ENCODE measurements at regions not wholly inside any gene's neighbourhood (a gene's known extent, or its start where the extent isn't known, plus 50 kb on each side); places are given as distances from the start of the nearest gene placed in this dataset.

- no peak for FAIRE-seq
Measured at GRCh38 chr9:106623558-106623957, 239.4 kb upstream of the ZNF462 start.

GRCh38 chr9:106625259-106625789 lies 237.6 kb upstream of the ZNF462 start:
- FAIRE-seq, result no peak

- FAIRE-seq, result no peak
Measured at GRCh38 chr9:106626936-106627335, 236.0 kb upstream of the ZNF462 start.

GRCh38 chr9:106632621-106633020 lies 230.3 kb upstream of the ZNF462 start:
- FAIRE-seq, result no peak

DNA sequence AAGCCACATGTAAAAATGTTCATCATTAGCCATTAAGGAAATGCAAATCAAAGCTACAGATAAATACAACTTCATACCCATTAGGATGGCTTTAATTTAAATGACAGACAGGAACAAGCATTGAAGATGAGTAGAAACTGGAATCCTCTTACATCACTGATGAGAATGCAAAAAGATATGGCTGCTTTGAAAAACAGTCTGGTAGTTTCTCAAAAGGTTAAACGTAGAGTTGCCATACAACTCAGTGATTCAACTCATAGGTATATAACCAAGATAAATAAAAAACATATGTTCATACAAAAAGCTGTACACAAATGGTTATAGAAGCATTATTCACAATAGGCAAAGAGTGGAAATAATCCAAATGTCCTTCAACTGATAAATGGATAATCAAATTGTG lies 228.8 kb upstream of the ZNF462 start:
- FAIRE-seq, result no peak

- FAIRE-seq, result no peak
Measured at GRCh38 chr9:106634641-106635040, 228.3 kb upstream of the ZNF462 start.

DNA sequence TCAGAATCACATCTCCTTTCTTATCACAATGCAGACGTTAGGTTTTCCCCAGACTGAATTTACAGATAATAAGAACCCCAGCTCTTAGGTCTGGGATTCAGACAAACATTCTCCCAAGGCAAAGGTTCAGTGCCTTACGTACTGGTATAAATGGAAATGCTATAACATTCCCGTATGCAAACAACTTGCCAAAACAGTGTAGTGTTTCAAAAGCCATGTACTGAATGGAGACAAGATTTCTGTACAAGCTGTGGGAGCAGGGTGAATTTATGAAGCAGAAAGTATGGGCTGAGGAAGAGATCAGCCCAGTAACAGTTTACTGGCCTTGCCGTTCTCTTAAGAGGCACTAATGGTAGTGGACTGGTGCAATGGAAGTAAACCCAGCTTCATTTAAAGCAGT lies 225.5 kb upstream of the ZNF462 start:
- no peak for FAIRE-seq

DNA sequence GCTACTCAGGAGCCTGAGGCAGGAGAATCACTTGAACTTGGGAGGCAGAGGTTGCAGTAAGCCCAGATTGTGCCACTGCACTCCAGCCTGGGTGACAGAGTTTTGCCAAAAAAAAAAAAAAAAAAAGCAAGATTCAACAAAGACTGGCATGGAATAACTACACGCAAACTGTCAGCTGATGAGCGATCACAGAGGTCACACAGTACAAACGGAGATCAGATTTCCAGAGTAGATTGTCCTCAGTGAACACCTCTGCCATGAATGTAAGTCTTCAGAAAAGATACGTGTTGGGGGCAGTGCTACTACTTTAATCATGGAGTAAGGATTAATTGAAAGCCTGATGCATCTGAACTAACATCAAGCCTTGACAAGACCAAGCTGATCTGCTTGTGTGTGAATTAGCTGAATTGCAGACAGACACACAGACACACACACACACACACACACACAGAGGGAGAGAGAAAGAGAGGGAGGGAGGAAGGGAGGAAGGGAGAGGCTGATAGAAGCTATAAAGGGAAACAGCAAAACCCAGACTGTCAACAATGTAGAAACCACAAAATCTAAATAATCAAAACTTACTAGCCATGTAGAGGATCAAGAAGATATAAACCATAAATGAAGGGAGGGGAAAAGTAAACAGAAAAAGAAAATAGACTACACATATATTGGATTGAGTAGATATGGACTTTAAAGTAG lies 222.9 kb upstream of the ZNF462 start:
- FAIRE-seq, result no peak

GRCh38 chr9:106643211-106643930 lies 219.6 kb upstream of the ZNF462 start:
- FAIRE-seq, result no peak

DNA sequence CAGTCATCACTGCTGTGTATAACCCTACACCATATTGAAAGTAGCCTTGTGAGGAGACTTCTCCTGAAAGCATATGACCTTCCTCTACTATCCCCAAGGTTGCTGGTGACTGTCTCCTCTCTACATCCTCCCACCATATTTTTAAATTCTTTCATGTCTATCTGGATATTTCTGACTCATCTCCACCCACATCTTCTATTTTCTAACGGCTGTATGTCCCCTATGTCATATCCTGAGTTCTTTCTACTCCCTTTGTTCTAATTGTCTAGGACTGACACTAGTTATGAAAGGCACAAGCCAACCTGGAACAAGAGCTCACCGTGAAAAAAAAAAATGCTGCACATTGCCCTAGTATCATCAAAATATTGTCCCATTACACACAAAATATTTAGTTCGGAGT lies 218.3 kb upstream of the ZNF462 start:
- no peak for FAIRE-seq

- FAIRE-seq, result peak; percentile 97
Measured at GRCh38 chr9:106648799-106649198, 214.2 kb upstream of the ZNF462 start.

GRCh38 chr9:106649664-106650063 lies 213.3 kb upstream of the ZNF462 start:
- FAIRE-seq, result no peak

DNA sequence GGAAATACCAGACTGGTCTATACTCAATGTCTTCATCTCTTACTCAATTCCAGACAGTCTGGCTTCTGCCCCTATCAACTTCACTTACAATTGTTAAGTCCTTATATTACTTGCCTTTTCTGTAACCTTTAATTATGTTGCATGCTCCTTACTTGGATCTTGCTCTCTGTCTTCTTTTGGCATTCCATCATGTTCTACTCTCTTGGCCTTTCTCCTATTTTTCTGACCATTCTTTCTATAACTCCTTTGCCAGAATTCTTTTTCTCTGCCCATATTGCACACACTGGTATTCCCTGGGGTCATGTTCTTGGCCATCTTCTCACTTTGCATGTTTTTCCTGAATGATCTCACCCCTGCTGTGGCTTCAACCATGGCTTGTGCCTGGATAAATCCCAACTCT lies 209.8 kb upstream of the ZNF462 start:
- no peak for FAIRE-seq

- no peak for FAIRE-seq
Measured at GRCh38 chr9:106655966-106656365, 207.0 kb upstream of the ZNF462 start.

DNA sequence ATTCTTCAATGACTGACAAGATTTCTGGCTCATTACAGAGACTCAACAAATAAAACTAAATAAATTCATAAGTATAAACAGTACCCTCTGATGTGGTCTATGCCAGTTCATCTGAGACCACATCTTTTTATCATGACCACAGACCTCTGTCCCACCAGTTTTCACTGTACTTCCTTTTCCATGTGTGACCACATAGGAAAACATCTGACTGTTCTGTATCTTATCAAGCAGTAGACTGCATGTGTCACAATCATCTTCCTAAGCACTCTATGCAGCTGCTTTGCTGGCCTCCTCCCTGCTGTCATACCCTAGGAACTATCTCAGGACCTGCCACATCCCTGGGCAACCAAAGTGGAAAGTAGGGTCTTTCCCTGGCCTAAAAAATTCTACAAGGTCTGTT lies 205.0 kb upstream of the ZNF462 start:
- no peak for FAIRE-seq

DNA sequence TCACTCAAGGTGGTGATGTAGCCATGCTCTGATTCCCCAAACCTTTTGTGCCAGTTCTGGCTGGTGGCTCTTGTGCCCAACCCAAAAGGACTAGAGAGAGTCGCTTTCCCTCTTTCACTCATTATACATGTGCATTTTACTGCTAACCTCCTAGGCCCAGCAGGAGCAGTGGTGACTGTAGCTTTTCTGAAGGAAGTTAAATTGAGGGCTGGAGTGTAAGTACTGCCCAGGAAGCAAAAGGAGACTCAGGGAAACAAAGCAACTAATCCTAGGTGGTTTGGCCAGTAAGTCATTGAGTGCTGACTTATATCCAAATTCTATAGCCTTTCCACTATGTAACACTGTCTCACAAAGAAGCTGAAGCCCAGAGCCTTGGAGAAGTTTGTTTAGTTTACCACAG lies 194.4 kb upstream of the ZNF462 start:
- FAIRE-seq, result no peak

DNA sequence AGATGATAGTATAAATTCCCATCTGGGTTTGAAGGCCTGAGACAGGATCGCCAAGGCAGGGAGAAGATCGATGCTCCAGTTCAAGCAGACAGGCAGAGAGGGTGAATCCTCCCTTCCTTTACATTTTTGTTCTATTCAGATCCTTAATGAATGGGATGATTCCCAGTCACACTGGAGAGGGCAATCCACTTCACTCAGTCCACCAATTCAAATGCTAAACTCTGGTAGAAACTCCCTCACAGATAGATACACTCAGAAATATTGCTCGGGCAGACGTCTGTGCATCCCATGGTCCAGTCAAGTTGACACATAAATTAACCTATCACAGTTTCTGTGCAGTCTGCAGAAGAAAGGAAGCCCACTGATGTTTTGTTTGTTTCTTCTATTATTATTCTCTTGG lies 193.1 kb upstream of the ZNF462 start:
- no peak for FAIRE-seq

GRCh38 chr9:106670418-106670817 lies 192.5 kb upstream of the ZNF462 start:
- FAIRE-seq, result no peak

DNA sequence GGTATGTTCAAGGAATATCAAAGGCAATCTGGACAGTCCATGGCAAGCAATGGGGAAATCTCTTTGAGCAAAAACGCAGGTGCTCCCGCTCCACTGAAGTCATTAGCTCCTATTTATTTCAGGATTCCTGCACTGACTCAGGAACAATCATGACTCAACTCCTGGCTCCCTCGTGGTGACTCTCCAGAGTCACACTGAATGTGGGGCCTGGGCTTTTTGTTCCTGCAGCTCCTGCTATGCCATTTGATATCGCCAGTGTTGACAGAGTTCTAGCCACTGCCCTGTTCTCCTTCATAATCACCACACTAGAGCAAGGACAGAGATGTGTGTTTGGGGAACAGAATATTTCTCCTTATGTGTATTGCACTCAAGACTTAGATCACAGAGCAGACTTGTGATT lies 187.2 kb upstream of the ZNF462 start:
- no peak for FAIRE-seq

GRCh38 chr9:106677374-106677773 lies 185.6 kb upstream of the ZNF462 start:
- FAIRE-seq, result no peak

DNA sequence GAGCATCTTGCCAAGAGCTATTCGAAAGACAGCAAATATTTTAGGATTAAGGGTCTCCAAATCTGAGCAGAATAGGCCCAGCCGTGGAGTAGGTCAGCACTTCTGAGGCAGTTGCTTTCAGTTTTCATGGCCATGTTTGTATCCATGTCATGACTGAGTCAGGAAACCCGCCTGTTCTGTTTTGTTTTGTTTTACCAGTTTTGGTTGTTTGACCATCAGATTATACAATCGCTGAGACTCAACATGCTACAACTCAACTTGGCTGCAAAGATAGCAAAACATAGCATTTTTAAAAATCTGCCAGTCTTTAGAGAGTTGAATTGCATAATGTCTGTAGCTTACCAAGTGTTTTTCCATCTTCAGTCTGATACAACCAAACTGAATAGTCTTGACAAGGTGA lies 185.1 kb upstream of the ZNF462 start:
- no peak for FAIRE-seq

DNA sequence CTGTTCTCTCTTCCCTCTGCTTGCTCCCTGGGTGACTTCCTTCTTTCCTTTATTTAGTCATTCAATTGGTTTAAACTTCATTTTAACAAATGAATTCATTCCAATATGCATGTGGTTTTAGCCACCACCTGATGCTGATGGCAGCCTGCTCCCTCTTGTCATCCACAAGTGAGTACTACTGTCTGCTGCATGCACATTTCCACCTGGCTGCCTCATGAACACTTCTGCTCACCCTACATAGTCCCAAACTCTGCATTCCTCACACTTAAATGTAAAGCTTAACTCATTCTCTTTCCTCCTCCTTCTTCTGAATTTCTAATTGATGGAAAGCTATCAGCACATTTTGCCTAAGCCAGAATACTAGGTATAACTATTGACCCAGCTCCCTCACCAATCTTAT lies 184.7 kb upstream of the ZNF462 start:
- no peak for FAIRE-seq

DNA sequence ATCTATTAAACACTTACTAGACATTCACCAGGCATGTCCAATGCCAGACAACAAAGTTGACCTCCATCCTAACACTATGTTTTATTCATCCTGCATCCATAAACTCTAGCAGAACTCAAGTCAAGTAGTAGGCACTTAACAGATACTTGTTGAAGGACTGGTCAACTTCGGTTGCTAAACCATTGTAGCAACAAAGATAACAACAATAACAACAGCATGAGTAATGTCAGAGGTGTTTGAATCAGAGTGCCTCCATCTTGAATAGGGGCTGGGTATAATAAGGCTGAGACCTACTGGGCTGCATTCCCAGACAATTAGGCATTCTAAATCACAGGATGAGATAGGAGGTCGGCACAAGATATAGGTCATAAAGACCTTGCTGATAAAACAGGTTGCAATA lies 180.5 kb upstream of the ZNF462 start:
- FAIRE-seq, result no peak

DNA sequence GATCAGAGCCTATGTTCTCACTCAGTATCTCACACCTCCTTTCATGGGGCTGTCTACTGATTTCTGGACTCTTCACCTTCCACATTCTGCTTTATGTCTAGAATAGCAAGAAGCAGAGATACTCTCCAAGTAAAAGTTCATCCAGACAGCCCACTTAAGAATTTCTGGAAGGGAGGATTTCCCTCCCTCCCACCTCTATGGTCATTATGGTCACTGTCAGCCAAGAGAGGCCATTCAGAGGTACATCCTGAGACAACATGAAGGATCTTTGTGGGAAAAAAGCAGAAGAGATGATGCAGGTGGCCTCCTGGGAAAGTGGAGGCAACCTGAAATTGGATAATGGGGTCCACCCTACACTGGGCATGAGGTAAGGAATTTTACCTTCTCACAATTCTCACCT lies 179.5 kb upstream of the ZNF462 start:
- FAIRE-seq, result no peak

Data from islet of Langerhans (tissue), 1 donor.